ENCODE measurements at regions not wholly inside any gene's neighbourhood (a gene's known extent, or its start where the extent isn't known, plus 50 kb on each side); places are given as distances from the start of the nearest gene placed in this dataset.

GRCh38 chr14:42703501-42703900 is 1096.8 kb downstream of the LRFN5 start:
- TF ChIP-seq ZFP30 (CRISPR knock-in tag; IDR thresholded peaks at IDR 0.05): no peak
- no peak for TF ChIP-seq ISL1 (CRISPR knock-in tag; IDR thresholded peaks at IDR 0.05)
- TF ChIP-seq ZFP3 (CRISPR knock-in tag; IDR thresholded peaks at IDR 0.05): no peak
- no peak for TF ChIP-seq CREB5 (CRISPR knock-in tag; IDR thresholded peaks at IDR 0.05; ENCODE audit: low read depth)
- TF ChIP-seq ARNTL (CRISPR knock-in tag; IDR thresholded peaks at IDR 0.05; ENCODE audit: borderline replicate concordance, low read depth): no peak
- TF ChIP-seq, protein P1, sequence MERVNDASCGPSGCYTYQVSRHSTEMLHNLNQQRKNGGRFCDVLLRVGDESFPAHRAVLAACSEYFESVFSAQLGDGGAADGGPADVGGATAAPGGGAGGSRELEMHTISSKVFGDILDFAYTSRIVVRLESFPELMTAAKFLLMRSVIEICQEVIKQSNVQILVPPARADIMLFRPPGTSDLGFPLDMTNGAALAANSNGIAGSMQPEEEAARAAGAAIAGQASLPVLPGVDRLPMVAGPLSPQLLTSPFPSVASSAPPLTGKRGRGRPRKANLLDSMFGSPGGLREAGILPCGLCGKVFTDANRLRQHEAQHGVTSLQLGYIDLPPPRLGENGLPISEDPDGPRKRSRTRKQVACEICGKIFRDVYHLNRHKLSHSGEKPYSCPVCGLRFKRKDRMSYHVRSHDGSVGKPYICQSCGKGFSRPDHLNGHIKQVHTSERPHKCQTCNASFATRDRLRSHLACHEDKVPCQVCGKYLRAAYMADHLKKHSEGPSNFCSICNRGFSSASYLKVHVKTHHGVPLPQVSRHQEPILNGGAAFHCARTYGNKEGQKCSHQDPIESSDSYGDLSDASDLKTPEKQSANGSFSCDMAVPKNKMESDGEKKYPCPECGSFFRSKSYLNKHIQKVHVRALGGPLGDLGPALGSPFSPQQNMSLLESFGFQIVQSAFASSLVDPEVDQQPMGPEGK (CRISPR knock-in tag; IDR thresholded peaks at IDR 0.05; ENCODE audit: borderline replicate concordance): no peak
- no peak for TF ChIP-seq ZNF70 (CRISPR knock-in tag; IDR thresholded peaks at IDR 0.05)
- TF ChIP-seq TOX (CRISPR knock-in tag; IDR thresholded peaks at IDR 0.05; ENCODE audit: borderline replicate concordance): no peak
- no peak for TF ChIP-seq ESRRG (CRISPR knock-in tag; IDR thresholded peaks at IDR 0.05)
- ATAC-seq: no peak

DNA sequence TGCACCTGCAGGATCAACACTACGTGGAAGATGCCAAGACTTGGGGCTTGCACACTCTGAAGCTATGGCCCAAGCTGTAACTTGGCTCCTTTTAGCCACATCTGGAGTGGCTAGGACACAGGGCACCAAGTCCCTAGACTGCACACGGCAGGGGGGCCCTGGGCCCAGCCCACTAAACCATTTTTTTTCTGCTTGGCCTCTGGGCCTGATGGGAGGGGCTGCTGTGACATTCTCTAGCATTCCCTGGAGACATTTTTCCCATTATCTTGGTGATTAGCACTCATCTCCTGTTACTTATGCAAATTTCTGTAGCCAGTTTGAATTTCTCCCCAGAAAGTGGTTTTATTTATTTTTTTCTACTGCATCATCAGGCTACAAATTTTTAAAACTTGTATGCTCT is 1080.7 kb downstream of the LRFN5 start:
- ATAC-seq: no peak
- no peak for TF ChIP-seq CSDC2 (CRISPR knock-in tag; IDR thresholded peaks at IDR 0.05)
- TF ChIP-seq OSR1 (CRISPR knock-in tag; IDR thresholded peaks at IDR 0.05): no peak
- no peak for TF ChIP-seq ARNTL (CRISPR knock-in tag; IDR thresholded peaks at IDR 0.05; ENCODE audit: borderline replicate concordance, low read depth)

- no peak for ATAC-seq
- TF ChIP-seq PPARA (CRISPR knock-in tag; IDR thresholded peaks at IDR 0.05; ENCODE audit: borderline replicate concordance): no peak
- TF ChIP-seq, protein P2, sequence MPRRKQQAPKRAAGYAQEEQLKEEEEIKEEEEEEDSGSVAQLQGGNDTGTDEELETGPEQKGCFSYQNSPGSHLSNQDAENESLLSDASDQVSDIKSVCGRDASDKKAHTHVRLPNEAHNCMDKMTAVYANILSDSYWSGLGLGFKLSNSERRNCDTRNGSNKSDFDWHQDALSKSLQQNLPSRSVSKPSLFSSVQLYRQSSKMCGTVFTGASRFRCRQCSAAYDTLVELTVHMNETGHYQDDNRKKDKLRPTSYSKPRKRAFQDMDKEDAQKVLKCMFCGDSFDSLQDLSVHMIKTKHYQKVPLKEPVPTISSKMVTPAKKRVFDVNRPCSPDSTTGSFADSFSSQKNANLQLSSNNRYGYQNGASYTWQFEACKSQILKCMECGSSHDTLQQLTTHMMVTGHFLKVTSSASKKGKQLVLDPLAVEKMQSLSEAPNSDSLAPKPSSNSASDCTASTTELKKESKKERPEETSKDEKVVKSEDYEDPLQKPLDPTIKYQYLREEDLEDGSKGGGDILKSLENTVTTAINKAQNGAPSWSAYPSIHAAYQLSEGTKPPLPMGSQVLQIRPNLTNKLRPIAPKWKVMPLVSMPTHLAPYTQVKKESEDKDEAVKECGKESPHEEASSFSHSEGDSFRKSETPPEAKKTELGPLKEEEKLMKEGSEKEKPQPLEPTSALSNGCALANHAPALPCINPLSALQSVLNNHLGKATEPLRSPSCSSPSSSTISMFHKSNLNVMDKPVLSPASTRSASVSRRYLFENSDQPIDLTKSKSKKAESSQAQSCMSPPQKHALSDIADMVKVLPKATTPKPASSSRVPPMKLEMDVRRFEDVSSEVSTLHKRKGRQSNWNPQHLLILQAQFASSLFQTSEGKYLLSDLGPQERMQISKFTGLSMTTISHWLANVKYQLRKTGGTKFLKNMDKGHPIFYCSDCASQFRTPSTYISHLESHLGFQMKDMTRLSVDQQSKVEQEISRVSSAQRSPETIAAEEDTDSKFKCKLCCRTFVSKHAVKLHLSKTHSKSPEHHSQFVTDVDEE (CRISPR knock-in tag; IDR thresholded peaks at IDR 0.05): no peak
- no peak for TF ChIP-seq POU6F1 (CRISPR knock-in tag; IDR thresholded peaks at IDR 0.05; ENCODE audit: borderline replicate concordance, low read depth)
- TF ChIP-seq ISL1 (CRISPR knock-in tag; IDR thresholded peaks at IDR 0.05): no peak
- TF ChIP-seq GLIS3 (CRISPR knock-in tag; IDR thresholded peaks at IDR 0.05): no peak
- no peak for TF ChIP-seq CREB5 (CRISPR knock-in tag; IDR thresholded peaks at IDR 0.05; ENCODE audit: low read depth)
- TF ChIP-seq SNAI2 (CRISPR knock-in tag; IDR thresholded peaks at IDR 0.05): no peak
- TF ChIP-seq, protein P1 (CRISPR knock-in tag; IDR thresholded peaks at IDR 0.05; ENCODE audit: borderline replicate concordance): no peak
- no peak for TF ChIP-seq ZNF565 (CRISPR knock-in tag; conservative IDR thresholded peaks at IDR 0.05; ENCODE audit: low read depth)
- no peak for TF ChIP-seq CSDC2 (CRISPR knock-in tag; IDR thresholded peaks at IDR 0.05)
- TF ChIP-seq ZFP3 (CRISPR knock-in tag; IDR thresholded peaks at IDR 0.05): no peak
- TF ChIP-seq ESRRG (CRISPR knock-in tag; IDR thresholded peaks at IDR 0.05): no peak
- TF ChIP-seq CSRNP3 (CRISPR knock-in tag; IDR thresholded peaks at IDR 0.05): no peak
- no peak for TF ChIP-seq ZC3H10 (CRISPR knock-in tag; IDR thresholded peaks at IDR 0.05)
- no peak for TF ChIP-seq OSR1 (CRISPR knock-in tag; IDR thresholded peaks at IDR 0.05)
- no peak for TF ChIP-seq RARB (CRISPR knock-in tag; IDR thresholded peaks at IDR 0.05)
Measured at GRCh38 chr14:42683707-42684106, 1077.0 kb downstream of the LRFN5 start.
